ENCODE measurements at regions not wholly inside any gene's neighbourhood (a gene's known extent, or its start where the extent isn't known, plus 50 kb on each side); places are given as distances from the start of the nearest gene placed in this dataset.

DNA sequence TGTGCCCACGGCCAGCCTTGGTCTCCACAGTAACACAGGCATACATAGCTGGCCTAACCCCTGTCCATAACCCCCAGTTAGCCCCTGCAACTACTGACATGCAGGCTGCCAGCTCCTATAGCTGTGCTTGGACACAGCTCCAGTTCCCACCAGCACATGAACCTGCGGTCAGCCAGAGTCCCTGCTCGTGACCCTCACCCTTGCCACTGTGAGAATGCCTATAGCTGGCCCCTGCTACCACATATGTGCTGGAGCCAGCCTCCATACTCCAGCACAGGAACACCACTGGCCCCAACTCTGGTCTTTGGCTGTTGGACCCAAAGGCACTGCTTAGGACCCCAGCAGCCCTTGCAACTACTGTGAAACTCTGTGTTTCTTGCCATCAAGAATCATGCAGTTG, 930.9 kb downstream of the ADGRL3 start:
- no peak overlapping the region for H3K9ac ChIP-seq (ENCODE audit: extremely low read depth, low read length, poor library complexity, severe bottlenecking)
- Mint-ChIP-seq H3K27me3 (ENCODE audit: insufficient read depth) (no peaks in the 10 kb centered on the region), H3K9me3 (no peaks in the 10 kb centered on the region), H3K4me3 (no peak overlapping the region), H3K36me3 (ENCODE audit: low read depth) (no peaks in the 10 kb centered on the region), H3K27ac (no peak overlapping the region), H3K4me1 (peaks cover 9% of the 10 kb centered on the region)
- H3K9me3 ChIP-seq (ENCODE audit: control insufficient read depth, low read length) = no peaks in the 10 kb centered on the region
- H3K4me3 ChIP-seq (ENCODE audit: low read length) = no peak overlapping the region
- no peaks in the 10 kb centered on the region for H3K36me3 ChIP-seq (ENCODE audit: control insufficient read depth, insufficient read depth, low read length)
- 81 to 100% methylated on average over 1 to 3 of the region's 3 CpGs for WGBS, 2 experiments (ENCODE audit: insufficient coverage in 1 of 2, insufficient read length in 1 of 2)
- TF ChIP-seq, protein P1, sequence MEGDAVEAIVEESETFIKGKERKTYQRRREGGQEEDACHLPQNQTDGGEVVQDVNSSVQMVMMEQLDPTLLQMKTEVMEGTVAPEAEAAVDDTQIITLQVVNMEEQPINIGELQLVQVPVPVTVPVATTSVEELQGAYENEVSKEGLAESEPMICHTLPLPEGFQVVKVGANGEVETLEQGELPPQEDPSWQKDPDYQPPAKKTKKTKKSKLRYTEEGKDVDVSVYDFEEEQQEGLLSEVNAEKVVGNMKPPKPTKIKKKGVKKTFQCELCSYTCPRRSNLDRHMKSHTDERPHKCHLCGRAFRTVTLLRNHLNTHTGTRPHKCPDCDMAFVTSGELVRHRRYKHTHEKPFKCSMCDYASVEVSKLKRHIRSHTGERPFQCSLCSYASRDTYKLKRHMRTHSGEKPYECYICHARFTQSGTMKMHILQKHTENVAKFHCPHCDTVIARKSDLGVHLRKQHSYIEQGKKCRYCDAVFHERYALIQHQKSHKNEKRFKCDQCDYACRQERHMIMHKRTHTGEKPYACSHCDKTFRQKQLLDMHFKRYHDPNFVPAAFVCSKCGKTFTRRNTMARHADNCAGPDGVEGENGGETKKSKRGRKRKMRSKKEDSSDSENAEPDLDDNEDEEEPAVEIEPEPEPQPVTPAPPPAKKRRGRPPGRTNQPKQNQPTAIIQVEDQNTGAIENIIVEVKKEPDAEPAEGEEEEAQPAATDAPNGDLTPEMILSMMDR (conservative IDR thresholded peaks at IDR 0.05) = no peak
- no peaks in the 10 kb centered on the region for H3K4me1 ChIP-seq (ENCODE audit: control insufficient read depth, insufficient read depth, low read length)
- H3K27me3 ChIP-seq (ENCODE audit: control insufficient read depth, insufficient read depth, low read length, poor library complexity, severe bottlenecking) = no peaks in the 10 kb centered on the region
- no peak overlapping the region for H3K27ac ChIP-seq (ENCODE audit: low read depth, low read length)
- no peak for DNase-seq

DNA sequence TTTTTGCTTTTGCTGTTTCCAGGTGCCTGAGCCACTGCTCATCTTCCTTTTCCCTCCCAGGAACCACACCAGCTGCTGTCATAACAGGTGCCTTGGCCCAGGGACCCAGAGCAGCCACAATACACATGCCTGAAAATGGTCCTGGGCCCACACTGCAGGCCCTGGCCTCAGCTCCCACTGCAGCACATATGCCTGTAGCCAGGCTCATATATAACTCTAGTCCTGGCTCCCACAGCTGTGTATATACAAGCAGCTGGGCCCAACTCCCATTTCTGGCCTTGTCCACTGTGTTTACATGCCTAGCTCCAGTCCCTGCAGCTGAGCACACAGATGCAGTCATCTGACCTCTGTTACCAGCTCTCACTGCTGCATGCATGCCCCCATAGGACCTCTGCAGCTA, 930.5 kb downstream of the ADGRL3 start:
- no peak overlapping the region for H3K27ac ChIP-seq (ENCODE audit: low read depth, low read length)
- H3K27ac Mint-ChIP-seq = no peak overlapping the region
- H3K4me3 ChIP-seq (ENCODE audit: low read length) = no peak overlapping the region
- H3K9me3 Mint-ChIP-seq = no peaks in the 10 kb centered on the region
- no peaks in the 10 kb centered on the region for H3K27me3 Mint-ChIP-seq (ENCODE audit: insufficient read depth)
- H3K27me3 ChIP-seq (ENCODE audit: control insufficient read depth, insufficient read depth, low read length, poor library complexity, severe bottlenecking) = no peaks in the 10 kb centered on the region
- DNase-seq = no peak
- no peaks in the 10 kb centered on the region for H3K4me1 ChIP-seq (ENCODE audit: control insufficient read depth, insufficient read depth, low read length)
- H3K36me3 Mint-ChIP-seq (ENCODE audit: low read depth) = no peaks in the 10 kb centered on the region
- H3K4me1 Mint-ChIP-seq = peaks cover 6% of the 10 kb centered on the region
- no peaks in the 10 kb centered on the region for H3K36me3 ChIP-seq (ENCODE audit: control insufficient read depth, insufficient read depth, low read length)
- TF ChIP-seq, protein P1 (conservative IDR thresholded peaks at IDR 0.05) = no peak
- no peak overlapping the region for H3K4me3 Mint-ChIP-seq
- no peaks in the 10 kb centered on the region for H3K9me3 ChIP-seq (ENCODE audit: control insufficient read depth, low read length)
- H3K9ac ChIP-seq (ENCODE audit: extremely low read depth, low read length, poor library complexity, severe bottlenecking) = no peak overlapping the region

GRCh38 chr4:62130230-62130629, 930.1 kb downstream of the ADGRL3 start:
- Histone ChIP-seq H3K4me3 (ENCODE audit: low read length) (no peak overlapping the region), H3K9ac (ENCODE audit: extremely low read depth, low read length, poor library complexity, severe bottlenecking) (no peak overlapping the region), H3K4me1 (ENCODE audit: control insufficient read depth, insufficient read depth, low read length) (no peaks in the 10 kb centered on the region), H3K27ac (ENCODE audit: low read depth, low read length) (no peak overlapping the region), H3K36me3 (ENCODE audit: control insufficient read depth, insufficient read depth, low read length) (no peaks in the 10 kb centered on the region), H3K9me3 (ENCODE audit: control insufficient read depth, low read length) (no peaks in the 10 kb centered on the region), H3K27me3 (ENCODE audit: control insufficient read depth, insufficient read depth, low read length, poor library complexity, severe bottlenecking) (no peaks in the 10 kb centered on the region)
- no peak for DNase-seq
- peaks cover 5% of the 10 kb centered on the region for H3K4me1 Mint-ChIP-seq
- TF ChIP-seq, protein P1 (conservative IDR thresholded peaks at IDR 0.05) = no peak
- 90 to 96% methylated on average over 2 of the region's 2 CpGs for whole genome bisulfite sequencing, 2 experiments (ENCODE audit: insufficient coverage in 1 of 2, insufficient read length in 1 of 2)
- no peaks in the 10 kb centered on the region for H3K27me3 Mint-ChIP-seq (ENCODE audit: insufficient read depth)
- H3K4me3 Mint-ChIP-seq = no peak overlapping the region
- H3K36me3 Mint-ChIP-seq (ENCODE audit: low read depth) = no peaks in the 10 kb centered on the region
- H3K27ac Mint-ChIP-seq = no peak overlapping the region
- no peaks in the 10 kb centered on the region for H3K9me3 Mint-ChIP-seq
